Keratinocyte (primary cell): ENCODE measurements at regions not wholly inside any gene's neighbourhood (a gene's known extent, or its start where the extent isn't known, plus 50 kb on each side); places are given as distances from the start of the nearest gene placed in this dataset.

Source experiments
- CTCF ChIP-seq, 3 experiments: IDR thresholded peaks in 1 of 3; conservative IDR thresholded peaks in 1 of 3; optimal IDR thresholded peaks in 1 of 3; 2 replicates in 2 of 3; 3 replicates in 1 of 3; pipeline versions ENCODE3 to v1.5.1; 2011; ENCODE audit warnings: low read length in 3 of 3, mild to moderate bottlenecking in 3 of 3, moderate library complexity in 2 of 3, control low read depth in 1 of 3, inconsistent platforms in 1 of 3; ENCODE audit not compliant: insufficient read depth in 2 of 3; ENCODE audit errors: extremely low read depth in 1 of 3
- EZH2 ChIP-seq: IDR thresholded peaks from one replicate; pipeline ENCODE4 v1.6.1; 2012; ENCODE audit warnings: inconsistent platforms, mild to moderate bottlenecking, low read length, moderate library complexity

GRCh38 chr4:181969151-181969550 is 274.1 kb upstream of the TENM3 start:
- TF ChIP-seq CTCF (optimal IDR thresholded peaks at IDR 0.05 in 1 of 3, IDR thresholded peaks at IDR 0.05 in 1 of 3, conservative IDR thresholded peaks at IDR 0.05 in 1 of 3; ENCODE audit: extremely low read depth in 1 of 3, insufficient read depth in 2 of 3, low read length in 3 of 3) (no peak), EZH2 (no peak)
